ENCODE measurements at regions not wholly inside any gene's neighbourhood (a gene's known extent, or its start where the extent isn't known, plus 50 kb on each side); places are given as distances from the start of the nearest gene placed in this dataset.

GRCh38 chr12:97756741-97757140, 294.1 kb downstream of the RMST start:
- TF ChIP-seq POLR2AphosphoS5 (IDR thresholded peaks at IDR 0.05; ENCODE audit: borderline replicate concordance, low read depth, low read length) (no peak), EZH2 (IDR thresholded peaks at IDR 0.05) (no peak), FOXP2 (optimal IDR thresholded peaks at IDR 0.05; ENCODE audit: control extremely low read depth, extremely low read length, insufficient read depth) (no peak)

All from SK-N-MC (cell line).